ENCODE measurements at regions not wholly inside any gene's neighbourhood (a gene's known extent, or its start where the extent isn't known, plus 50 kb on each side); places are given as distances from the start of the nearest gene placed in this dataset.

- Histone ChIP-seq H3K27me3 (replicated peaks; ENCODE audit: insufficient read depth, low read length) (no peaks in the 10 kb centered on the region), H3K9me2 (replicated peaks; ENCODE audit: insufficient read depth, low read length) (no peaks in the 10 kb centered on the region), H3K79me2 (ENCODE audit: low read length) (no peaks in the 10 kb centered on the region), H4K20me1 (ENCODE audit: insufficient read depth, low read length) (no peaks in the 10 kb centered on the region), H3F3A (ENCODE audit: insufficient read depth, low read length) (no peaks in the 10 kb centered on the region), H3K4me1 (ENCODE audit: low read length) (no peaks in the 10 kb centered on the region), H3K27ac (ENCODE audit: low read length) (no peak overlapping the region), H3K4me2 (ENCODE audit: low read depth, low read length) (no peak overlapping the region), H3K36me3 (replicated peaks; ENCODE audit: insufficient read depth, low read length) (no peaks in the 10 kb centered on the region), H3K4me3 (ENCODE audit: low read length) (no peak overlapping the region), H2AFZ (ENCODE audit: low read length) (no peak overlapping the region), H3K9me3 (replicated peaks; ENCODE audit: insufficient read depth, low read length) (no peaks in the 10 kb centered on the region), H3K9ac (ENCODE audit: low read length) (no peak overlapping the region)
- no peak for TF ChIP-seq EZH2phosphoT487 (IDR thresholded peaks at IDR 0.05; ENCODE audit: low read length)
- no peak for TF ChIP-seq EZH2 (optimal IDR thresholded peaks at IDR 0.05; ENCODE audit: low read depth, low read length)
- TF ChIP-seq CTCF (IDR thresholded peaks at IDR 0.05; ENCODE audit: low read length): no peak
- no peak for DNase-seq
These were observed 142.3 kb upstream of the TSC22D1 start for GRCh38 chr13:44718467-44718866.

GRCh38 chr13:44715287-44716230 is 139.4 kb upstream of the TSC22D1 start:
- Histone ChIP-seq H3K9me2 (replicated peaks; ENCODE audit: insufficient read depth, low read length) (no peaks in the 10 kb centered on the region), H3K9ac (ENCODE audit: low read length) (no peak overlapping the region), H3K79me2 (ENCODE audit: low read length) (no peaks in the 10 kb centered on the region), H3K4me2 (ENCODE audit: low read depth, low read length) (no peak overlapping the region), H2AFZ (ENCODE audit: low read length) (no peak overlapping the region), H3K4me3 (ENCODE audit: low read length) (no peak overlapping the region), H4K20me1 (ENCODE audit: insufficient read depth, low read length) (no peaks in the 10 kb centered on the region), H3K27me3 (replicated peaks; ENCODE audit: insufficient read depth, low read length) (no peaks in the 10 kb centered on the region), H3K9me3 (replicated peaks; ENCODE audit: insufficient read depth, low read length) (no peaks in the 10 kb centered on the region), H3K36me3 (replicated peaks; ENCODE audit: insufficient read depth, low read length) (no peaks in the 10 kb centered on the region), H3F3A (ENCODE audit: insufficient read depth, low read length) (no peaks in the 10 kb centered on the region), H3K27ac (ENCODE audit: low read length) (no peak overlapping the region), H3K4me1 (ENCODE audit: low read length) (no peaks in the 10 kb centered on the region)
- TF ChIP-seq CTCF (IDR thresholded peaks at IDR 0.05; ENCODE audit: low read length): no peak
- no peak for TF ChIP-seq EZH2phosphoT487 (IDR thresholded peaks at IDR 0.05; ENCODE audit: low read length)
- TF ChIP-seq EZH2 (optimal IDR thresholded peaks at IDR 0.05; ENCODE audit: low read depth, low read length): no peak
- DNase-seq: no peak

DNA sequence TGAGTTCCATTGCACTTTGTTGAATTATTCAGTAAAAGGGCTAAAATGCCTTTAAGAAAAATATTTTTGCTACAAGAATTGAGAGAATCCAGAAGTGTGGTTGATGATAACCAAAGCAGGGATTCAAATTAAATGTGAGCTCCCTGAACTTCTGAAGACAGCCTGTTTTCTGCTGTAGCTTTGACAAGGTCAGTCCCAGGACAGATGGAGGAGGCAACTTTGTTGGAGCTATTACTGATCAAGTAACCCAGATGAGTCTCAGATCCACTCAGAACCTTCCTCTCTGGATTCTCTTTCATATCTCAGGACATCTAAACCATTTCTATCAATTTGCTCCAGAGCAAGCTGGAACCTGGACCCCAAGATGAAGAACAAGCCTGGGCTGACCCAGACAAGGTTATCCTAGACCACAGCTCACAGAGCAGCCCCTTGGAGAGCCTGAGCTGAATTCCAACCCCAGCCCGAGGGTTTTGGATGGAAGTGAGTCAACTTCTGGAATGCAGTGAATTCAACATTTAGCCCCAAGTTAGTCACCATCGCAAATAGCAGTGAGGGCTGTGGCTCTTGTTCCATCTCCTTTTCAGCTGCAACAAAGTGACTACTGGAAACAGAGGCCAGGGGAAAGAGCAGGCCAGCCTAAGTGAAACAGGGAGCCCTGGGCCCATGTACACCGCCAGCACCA is 137.8 kb upstream of the TSC22D1 start:
- H3K79me2 ChIP-seq (ENCODE audit: low read length): no peaks in the 10 kb centered on the region
- no peak overlapping the region for H3K27ac ChIP-seq (ENCODE audit: low read length)
- no peak for TF ChIP-seq CTCF (IDR thresholded peaks at IDR 0.05; ENCODE audit: low read length)
- no peak for TF ChIP-seq EZH2 (optimal IDR thresholded peaks at IDR 0.05; ENCODE audit: low read depth, low read length)
- no peak for TF ChIP-seq EZH2phosphoT487 (IDR thresholded peaks at IDR 0.05; ENCODE audit: low read length)
- no peaks in the 10 kb centered on the region for H3F3A ChIP-seq (ENCODE audit: insufficient read depth, low read length)
- no peak overlapping the region for H3K4me2 ChIP-seq (ENCODE audit: low read depth, low read length)
- H3K9me3 ChIP-seq (replicated peaks; ENCODE audit: insufficient read depth, low read length): no peaks in the 10 kb centered on the region
- no peaks in the 10 kb centered on the region for H3K9me2 ChIP-seq (replicated peaks; ENCODE audit: insufficient read depth, low read length)
- H4K20me1 ChIP-seq (ENCODE audit: insufficient read depth, low read length): no peaks in the 10 kb centered on the region
- H3K36me3 ChIP-seq (replicated peaks; ENCODE audit: insufficient read depth, low read length): no peaks in the 10 kb centered on the region
- no peak for DNase-seq
- no peak overlapping the region for H2AFZ ChIP-seq (ENCODE audit: low read length)
- H3K4me3 ChIP-seq (ENCODE audit: low read length): no peak overlapping the region
- no peaks in the 10 kb centered on the region for H3K27me3 ChIP-seq (replicated peaks; ENCODE audit: insufficient read depth, low read length)
- H3K9ac ChIP-seq (ENCODE audit: low read length): no peak overlapping the region
- no peaks in the 10 kb centered on the region for H3K4me1 ChIP-seq (ENCODE audit: low read length)
